HepG2 (cell line): ENCODE measurements at regions not wholly inside any gene's neighbourhood (a gene's known extent, or its start where the extent isn't known, plus 50 kb on each side); places are given as distances from the start of the nearest gene placed in this dataset.

Experiments
- CEBPB ChIP-seq: IDR thresholded peaks from 2 replicates; pipeline ENCODE4 v1.6.1; 2011; ENCODE audit warnings: low read depth, low read length, improper control_type of control experiment, borderline replicate concordance
- CHD2 ChIP-seq: IDR thresholded peaks from 2 replicates; pipeline ENCODE4 v1.6.1; 2011; ENCODE audit warnings: low read depth, low read length, improper control_type of control experiment
- DPF2 ChIP-seq: sonication (generic); formaldehyde crosslinking; IDR thresholded peaks from 2 replicates; pipeline ENCODE4 v1.4.0; 2020; ENCODE audit warnings: mild to moderate bottlenecking, low read depth, missing genetic modification reagents, borderline replicate concordance
- EZH2 ChIP-seq: conservative IDR thresholded peaks from 2 replicates; pipeline ENCODE4 v1.6.1; 2012; ENCODE audit warnings: mild to moderate bottlenecking, low read depth, low read length, moderate library complexity
- KLF13 ChIP-seq: sonication (generic); formaldehyde crosslinking; IDR thresholded peaks from 2 replicates; pipeline ENCODE4 v1.4.0; 2020; ENCODE audit warnings: mild to moderate bottlenecking, missing genetic modification reagents
- MXD1 ChIP-seq: sonication (generic); formaldehyde crosslinking; IDR thresholded peaks from 2 replicates; pipeline ENCODE4 v1.4.0; 2020; ENCODE audit warnings: mild to moderate bottlenecking, missing genetic modification reagents
- REST ChIP-seq, 2 experiments: IDR thresholded peaks; 2 replicates each; pipeline ENCODE4 v1.6.1; 2011 to 2012; ENCODE audit warnings: low read length in 2 of 2, borderline replicate concordance in 1 of 2, low read depth in 1 of 2, mild to moderate bottlenecking in 1 of 2, moderate library complexity in 1 of 2
- SRSF9 ChIP-seq: fragments of 200-400 bp; formaldehyde crosslinking; IDR thresholded peaks from 2 replicates; pipeline ENCODE4 v1.6.1; 2018; ENCODE audit warnings: borderline replicate concordance, mild to moderate bottlenecking, low read depth, low read length; ENCODE audit not compliant: insufficient read depth, poor library complexity, severe bottlenecking
- ZGPAT ChIP-seq: IDR thresholded peaks from 2 replicates; pipeline ENCODE4 v1.6.1; 2016; ENCODE audit warnings: mild to moderate bottlenecking
- ZNF101 ChIP-seq: sonication (generic); formaldehyde crosslinking; IDR thresholded peaks from 2 replicates; pipeline ENCODE4 v1.4.0; 2020; ENCODE audit warnings: mild to moderate bottlenecking, low read depth, missing genetic modification reagents, borderline replicate concordance
- ZNF274 ChIP-seq: sonication (generic); formaldehyde crosslinking; IDR thresholded peaks from 2 replicates; pipeline ENCODE4 v1.5.1; 2020; ENCODE audit warnings: mild to moderate bottlenecking, missing genetic modification reagents
- ZNF652 ChIP-seq: IDR thresholded peaks from 2 replicates; pipeline ENCODE4 v1.6.1; 2016; ENCODE audit warnings: low read depth, borderline replicate concordance
- TF ChIP-seq, protein P1 (sequence below): sonication (generic); formaldehyde crosslinking; conservative IDR thresholded peaks from 2 replicates; pipeline ENCODE4 v1.4.0; 2020; ENCODE audit warnings: missing genetic modification reagents
- TF ChIP-seq, protein P2 (sequence below): sonication (generic); formaldehyde crosslinking; IDR thresholded peaks from 2 replicates; pipeline ENCODE4 v1.5.0; 2020; ENCODE audit warnings: mild to moderate bottlenecking, missing genetic modification reagents, moderate library complexity

GRCh38 chr20:12036142-12036541 lies 118.4 kb downstream of the BTBD3 start:
- TF ChIP-seq, protein P1, sequence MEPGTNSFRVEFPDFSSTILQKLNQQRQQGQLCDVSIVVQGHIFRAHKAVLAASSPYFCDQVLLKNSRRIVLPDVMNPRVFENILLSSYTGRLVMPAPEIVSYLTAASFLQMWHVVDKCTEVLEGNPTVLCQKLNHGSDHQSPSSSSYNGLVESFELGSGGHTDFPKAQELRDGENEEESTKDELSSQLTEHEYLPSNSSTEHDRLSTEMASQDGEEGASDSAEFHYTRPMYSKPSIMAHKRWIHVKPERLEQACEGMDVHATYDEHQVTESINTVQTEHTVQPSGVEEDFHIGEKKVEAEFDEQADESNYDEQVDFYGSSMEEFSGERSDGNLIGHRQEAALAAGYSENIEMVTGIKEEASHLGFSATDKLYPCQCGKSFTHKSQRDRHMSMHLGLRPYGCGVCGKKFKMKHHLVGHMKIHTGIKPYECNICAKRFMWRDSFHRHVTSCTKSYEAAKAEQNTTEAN (CRISPR knock-in tag), result no peak
- no peak for TF ChIP-seq ZGPAT (CRISPR knock-in tag)
- TF ChIP-seq CEBPB, result no peak
- no peak for TF ChIP-seq SRSF9
- no peak for TF ChIP-seq KLF13 (CRISPR knock-in tag)
- TF ChIP-seq ZNF101 (CRISPR knock-in tag), result no peak
- no peak for TF ChIP-seq EZH2
- no peak for TF ChIP-seq CHD2
- no peak for TF ChIP-seq REST (IDR thresholded peaks at IDR 0.05; ENCODE audit: borderline replicate concordance in 1 of 2, low read depth in 1 of 2, low read length in 2 of 2)
- no peak for TF ChIP-seq MXD1 (CRISPR knock-in tag)
- TF ChIP-seq DPF2 (CRISPR knock-in tag), result no peak
- no peak for TF ChIP-seq ZNF274 (CRISPR knock-in tag)
- TF ChIP-seq, protein P2, sequence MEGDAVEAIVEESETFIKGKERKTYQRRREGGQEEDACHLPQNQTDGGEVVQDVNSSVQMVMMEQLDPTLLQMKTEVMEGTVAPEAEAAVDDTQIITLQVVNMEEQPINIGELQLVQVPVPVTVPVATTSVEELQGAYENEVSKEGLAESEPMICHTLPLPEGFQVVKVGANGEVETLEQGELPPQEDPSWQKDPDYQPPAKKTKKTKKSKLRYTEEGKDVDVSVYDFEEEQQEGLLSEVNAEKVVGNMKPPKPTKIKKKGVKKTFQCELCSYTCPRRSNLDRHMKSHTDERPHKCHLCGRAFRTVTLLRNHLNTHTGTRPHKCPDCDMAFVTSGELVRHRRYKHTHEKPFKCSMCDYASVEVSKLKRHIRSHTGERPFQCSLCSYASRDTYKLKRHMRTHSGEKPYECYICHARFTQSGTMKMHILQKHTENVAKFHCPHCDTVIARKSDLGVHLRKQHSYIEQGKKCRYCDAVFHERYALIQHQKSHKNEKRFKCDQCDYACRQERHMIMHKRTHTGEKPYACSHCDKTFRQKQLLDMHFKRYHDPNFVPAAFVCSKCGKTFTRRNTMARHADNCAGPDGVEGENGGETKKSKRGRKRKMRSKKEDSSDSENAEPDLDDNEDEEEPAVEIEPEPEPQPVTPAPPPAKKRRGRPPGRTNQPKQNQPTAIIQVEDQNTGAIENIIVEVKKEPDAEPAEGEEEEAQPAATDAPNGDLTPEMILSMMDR (CRISPR knock-in tag), result no peak
- no peak for TF ChIP-seq ZNF652 (CRISPR knock-in tag)
